H1 (cell line): ENCODE measurements at regions not wholly inside any gene's neighbourhood (a gene's known extent, or its start where the extent isn't known, plus 50 kb on each side); places are given as distances from the start of the nearest gene placed in this dataset.

Source experiments
- CTCF ChIA-PET: fragments of 300-600 bp; sonication (Branson Sonifier 250); formaldehyde crosslinking; loops from one replicate; lab custom pipeline; 2021; ENCODE audit not compliant: partially characterized antibody; lab: Charles Lee
- POLR2A ChIA-PET: fragments of 300-600 bp; sonication (Branson Sonifier 250); formaldehyde crosslinking; loops from one replicate; lab custom pipeline; 2021; ENCODE audit warnings: inconsistent platforms; ENCODE audit not compliant: partially characterized antibody; lab: Charles Lee
- DNase-seq, 2 experiments: peaks; one replicate each; pipeline versions ENCODE4 v3.0.0 to v3.0.0-alpha.2; 2010 to 2022; ENCODE audit warnings: low spot score in 2 of 2, low read depth in 1 of 2, mixed read lengths in 1 of 2
- FAIRE-seq: peaks from 2 replicates; lab custom pipeline; 2011; peaks lifted over from hg19 to GRCh38; lab: Jason Lieb, UNC
- H2AFZ ChIP-seq: 2 replicates; pipeline ENCODE4 v1.8.1; 2012; ENCODE audit warnings: low read length, inconsistent platforms
- H2AK5ac ChIP-seq: 2 replicates; pipeline ENCODE4 v1.6.1; 2013; ENCODE audit warnings: low read depth, low read length
- H2BK120ac ChIP-seq: replicated peaks from 2 replicates; pipeline ENCODE3; 2013; ENCODE audit warnings: low read depth, low read length, inconsistent platforms
- H2BK12ac ChIP-seq: 2 replicates; pipeline ENCODE4 v1.6.1; 2013; ENCODE audit warnings: low read depth, low read length
- H2BK15ac ChIP-seq: 2 replicates; pipeline ENCODE4 v1.6.1; 2013; ENCODE audit warnings: low read length
- H2BK20ac ChIP-seq: 2 replicates; pipeline ENCODE4 v1.6.1; 2013; ENCODE audit warnings: low read length
- H2BK5ac ChIP-seq: 2 replicates; pipeline ENCODE4 v1.6.1; 2013; ENCODE audit warnings: low read depth, low read length
- H3K14ac ChIP-seq: 2 replicates; pipeline ENCODE4 v1.6.1; 2013; ENCODE audit warnings: inconsistent platforms; ENCODE audit not compliant: insufficient read length
- H3K18ac ChIP-seq: 2 replicates; pipeline ENCODE4 v1.6.1; 2013; ENCODE audit warnings: low read length; ENCODE audit errors: extremely low read depth
- H3K23ac ChIP-seq: 2 replicates; pipeline ENCODE4 v1.6.1; 2013; ENCODE audit warnings: inconsistent platforms; ENCODE audit not compliant: insufficient read length
- H3K23me2 ChIP-seq: 2 replicates; pipeline ENCODE4 v1.6.1; 2013; ENCODE audit warnings: low read depth, low read length
- H3K27ac ChIP-seq: 2 replicates; pipeline ENCODE4 v1.6.1; 2011; ENCODE audit warnings: low read depth, low read length, inconsistent platforms
- H3K27me3 ChIP-seq, 4 experiments: replicated peaks in 1 of 4; 1 replicate in 1 of 4; 2 replicates in 3 of 4; pipeline versions ENCODE4 v1.6.1 to v1.8.1; 2011 to 2013; ENCODE audit warnings: low read length in 3 of 4, mild to moderate bottlenecking in 3 of 4, inconsistent platforms in 2 of 4, mixed read lengths in 2 of 4, moderate library complexity in 1 of 4; ENCODE audit not compliant: control insufficient read depth in 3 of 4, insufficient read depth in 3 of 4; ENCODE audit errors: extremely low read depth in 1 of 4
- H3K36me3 ChIP-seq, 4 experiments: 2 replicates each; pipeline versions ENCODE4 v1.6.1 to v1.8.1; 2011 to 2013; ENCODE audit warnings: mild to moderate bottlenecking in 4 of 4, low read length in 3 of 4, moderate library complexity in 2 of 4, control low read depth in 1 of 4, inconsistent platforms in 1 of 4; ENCODE audit not compliant: insufficient read depth in 4 of 4, control insufficient read depth in 2 of 4
- H3K4ac ChIP-seq: replicated peaks from 2 replicates; pipeline ENCODE3; 2013; ENCODE audit warnings: low read length, low read depth, mixed read lengths, inconsistent platforms; ENCODE audit not compliant: insufficient read length
- H3K4me1 ChIP-seq, 4 experiments: replicated peaks in 1 of 4; 1 replicate in 1 of 4; 2 replicates in 3 of 4; pipeline versions ENCODE4 v1.6.1 to v1.8.1; 2011 to 2013; ENCODE audit warnings: low read length in 3 of 4, inconsistent platforms in 2 of 4, mixed read lengths in 1 of 4; ENCODE audit not compliant: insufficient read depth in 4 of 4, control insufficient read depth in 3 of 4
- H3K4me2 ChIP-seq, 2 experiments: 2 replicates each; pipeline versions ENCODE4 v1.6.1 to v1.8.1; 2011 to 2013; ENCODE audit warnings: low read depth in 2 of 2, low read length in 2 of 2, control low read depth in 1 of 2, inconsistent platforms in 1 of 2, mild to moderate bottlenecking in 1 of 2; ENCODE audit not compliant: insufficient read depth in 1 of 2
- H3K4me3 ChIP-seq, 4 experiments: fragments of 200-600, 300-600 bp in 1 of 4; sonication (generic), shearing (Covaris generic), sonication (Bioruptor Twin) in 1 of 4; 2 replicates each; pipeline versions ENCODE4 v1.5.1 to v1.8.1; 2011 to 2016; ENCODE audit warnings: low read length in 4 of 4, low read depth in 3 of 4, control low read depth in 2 of 4, inconsistent platforms in 2 of 4, mild to moderate bottlenecking in 2 of 4, mixed read lengths in 1 of 4, moderate library complexity in 1 of 4; ENCODE audit not compliant: insufficient read depth in 2 of 4; ENCODE audit errors: extremely low read depth in 1 of 4
- H3K56ac ChIP-seq: replicated peaks from 2 replicates; pipeline ENCODE3; 2013; ENCODE audit warnings: low read depth, mild to moderate bottlenecking, mixed read lengths, low read length, inconsistent platforms; ENCODE audit not compliant: insufficient read length
- H3K79me1 ChIP-seq: 2 replicates; pipeline ENCODE4 v1.6.1; 2013; ENCODE audit warnings: low read depth, low read length, control low read depth
- H3K79me2 ChIP-seq, 2 experiments: 2 replicates each; pipeline versions ENCODE4 v1.6.1 to v1.8.1; 2012 to 2013; ENCODE audit warnings: low read length in 2 of 2, mild to moderate bottlenecking in 2 of 2, inconsistent platforms in 1 of 2; ENCODE audit not compliant: insufficient read depth in 2 of 2, control insufficient read depth in 1 of 2
- H3K9ac ChIP-seq, 4 experiments: replicated peaks in 1 of 4; 1 replicate in 1 of 4; 2 replicates in 3 of 4; pipeline versions ENCODE4 v1.6.1 to v1.8.1; 2011 to 2013; ENCODE audit warnings: low read depth in 3 of 4, low read length in 3 of 4, control low read depth in 2 of 4, mild to moderate bottlenecking in 2 of 4, moderate library complexity in 2 of 4, inconsistent platforms in 1 of 4; ENCODE audit errors: extremely low read depth in 1 of 4
- H3K9me3 ChIP-seq, 2 experiments: 2 replicates each; pipeline versions ENCODE4 v1.6.1 to v1.8.1; 2012 to 2013; ENCODE audit warnings: mild to moderate bottlenecking in 2 of 2, moderate library complexity in 2 of 2, control low read depth in 1 of 2, inconsistent platforms in 1 of 2, low read depth in 1 of 2, low read length in 1 of 2, mixed read lengths in 1 of 2; ENCODE audit not compliant: insufficient read depth in 2 of 2
- H4K20me1 ChIP-seq, 2 experiments: replicated peaks in 1 of 2; 2 replicates each; pipeline versions ENCODE3 to v1.8.1; 2011 to 2013; ENCODE audit warnings: inconsistent platforms in 2 of 2, low read length in 2 of 2, mild to moderate bottlenecking in 1 of 2; ENCODE audit not compliant: insufficient read depth in 2 of 2, control insufficient read depth in 1 of 2
- H4K5ac ChIP-seq: 2 replicates; pipeline ENCODE4 v1.6.1; 2013; ENCODE audit warnings: low read length, low read depth, mixed read lengths, inconsistent platforms; ENCODE audit not compliant: insufficient read length
- H4K8ac ChIP-seq: 2 replicates; pipeline ENCODE4 v1.8.0; 2013; ENCODE audit warnings: mild to moderate bottlenecking, moderate library complexity, low read length, inconsistent platforms; ENCODE audit not compliant: insufficient read depth; ENCODE audit errors: extremely low read depth
- H4K91ac ChIP-seq: replicated peaks from 2 replicates; pipeline ENCODE3; 2013; ENCODE audit warnings: low read length, mixed read lengths, inconsistent platforms; ENCODE audit not compliant: insufficient read length
- ATF3 ChIP-seq: IDR thresholded peaks from 2 replicates; pipeline ENCODE4 v1.6.1; 2011; ENCODE audit warnings: low read depth, mild to moderate bottlenecking, low read length; ENCODE audit not compliant: insufficient read depth
- BCL11A ChIP-seq, 2 experiments: IDR thresholded peaks; one replicate each; pipeline ENCODE4 v1.6.1; 2011; ENCODE audit warnings: low read depth in 2 of 2, low read length in 2 of 2, mild to moderate bottlenecking in 2 of 2
- BRCA1 ChIP-seq: IDR thresholded peaks from 2 replicates; pipeline ENCODE4 v1.6.1; 2012; ENCODE audit warnings: low read depth, low read length, improper control_type of control experiment
- EGR1 ChIP-seq: IDR thresholded peaks from 2 replicates; pipeline ENCODE4 v1.6.1; 2011; ENCODE audit warnings: low read depth, low read length, borderline replicate concordance
- KDM5A ChIP-seq: fragments of 200-600 bp; IDR thresholded peaks from 2 replicates; pipeline ENCODE4 v1.7.1; 2012; ENCODE audit warnings: mild to moderate bottlenecking, low read length, inconsistent platforms, mixed read lengths
- POLR2AphosphoS5 ChIP-seq: IDR thresholded peaks from 2 replicates; pipeline ENCODE4 v1.6.1; 2011; ENCODE audit warnings: low read depth, low read length
- RFX5 ChIP-seq: IDR thresholded peaks from 2 replicates; pipeline ENCODE4 v1.6.1; 2011; ENCODE audit warnings: low read depth, low read length, improper control_type of control experiment, borderline replicate concordance
- ZNF274 ChIP-seq: IDR thresholded peaks from 2 replicates; pipeline ENCODE4 v1.7.0; 2012; ENCODE audit warnings: low read length, borderline replicate concordance; ENCODE audit errors: extremely low read depth
- WGBS, 2 experiments: shearing (Covaris generic) in 1 of 2; methylation state at CpG; one replicate each; pipeline versions ENCODE4 v1.1.6 to v1.1.7; 2013 to 2015; ENCODE audit warnings: low lambda C conversion rate in 2 of 2, mixed read lengths in 2 of 2, inconsistent platforms in 1 of 2, low coverage in 1 of 2, missing lambda C conversion rate in 1 of 2; ENCODE audit not compliant: insufficient replicate concordance in 2 of 2, insufficient coverage in 1 of 2, insufficient read length in 1 of 2; ENCODE audit errors: extremely low coverage in 1 of 2, missing lambda C conversion rate in 1 of 2; 5-methylcytosine and 5-hydroxymethylcytosine counted together

GRCh38 chr14:101020834-101021370, 117.4 kb upstream of the RTL1 start:
- Histone ChIP-seq H3K27me3 (no peaks in the 10 kb centered on the region), H2AK5ac (no peak overlapping the region), H2BK20ac (no peak overlapping the region), H3K36me3 (no peaks in the 10 kb centered on the region), H2BK5ac (no peak overlapping the region), H4K20me1 (no peaks in the 10 kb centered on the region), H3K4me2 (no peak overlapping the region), H3K79me1 (no peaks in the 10 kb centered on the region), H3K56ac (no peak overlapping the region), H3K79me2 (no peaks in the 10 kb centered on the region), H3K4me1 (peaks cover 0 to 2% (median 0%) of the 10 kb centered on the region in 4 experiments; a peak in 1 of 7 replicates), H3K14ac (no peak overlapping the region), H3K23me2 (peaks cover 11% of the 10 kb centered on the region; the same call in 1 of the 2 replicates), H2BK120ac (no peak overlapping the region), H3K4me3 (no peak overlapping the region), H4K8ac (no peak overlapping the region; the same call in 1 of the 2 replicates), H3K9ac (no peak overlapping the region), H3K18ac (no peak overlapping the region), H3K4ac (no peak overlapping the region), H3K23ac (no peak overlapping the region), H3K9me3 (peaks cover 13 to 24% of the 10 kb centered on the region in 2 experiments; a peak in 2 of 4 replicates), H2AFZ (no peak overlapping the region), H3K27ac (no peak overlapping the region), H4K91ac (no peak overlapping the region), H4K5ac (no peak overlapping the region), H2BK12ac (no peak overlapping the region), H2BK15ac (no peak overlapping the region)
- FAIRE-seq (no peak), DNase-seq (peak in 1 of 2 experiments; percentile 17)
- ChIA-PET POLR2A (no interaction called here), CTCF (no interaction called here)
- 89% methylated on average over 7 of the region's 7 CpGs; no CpG with 5 or more reads in 1 of the 2 experiments for WGBS, 2 experiments
- no peak for TF ChIP-seq EGR1
- no peak for TF ChIP-seq BRCA1
- no peak for TF ChIP-seq RFX5
- TF ChIP-seq POLR2AphosphoS5: no peak
- no peak for TF ChIP-seq ATF3
- TF ChIP-seq BCL11A (IDR thresholded peaks at IDR 0.05; ENCODE audit: low read depth in 2 of 2, low read length in 2 of 2): no peak
- TF ChIP-seq KDM5A: no peak
- TF ChIP-seq ZNF274: no peak
